Inflammatory macrophage (primary cell): ENCODE measurements at regions not wholly inside any gene's neighbourhood (a gene's known extent, or its start where the extent isn't known, plus 50 kb on each side); places are given as distances from the start of the nearest gene placed in this dataset.

Source experiments
- DNase-seq, 2 donors: peaks; one replicate each; pipeline ENCODE4 v3.0.0-alpha.2; 2020 to 2022

GRCh38 chr1:56390934-56391731, 188.2 kb downstream of the PLPP3 start:
- DNase-seq = no peak

- DNase-seq = no peak
Measured at GRCh38 chr1:56390232-56390867, 189.0 kb downstream of the PLPP3 start.

- no peak for DNase-seq
Measured at GRCh38 chr1:56389813-56390212, 189.6 kb downstream of the PLPP3 start.

- DNase-seq = no peak
Measured at GRCh38 chr1:56387071-56387740, 192.2 kb downstream of the PLPP3 start.

- DNase-seq = peak; percentile 32
Measured at GRCh38 chr1:56385314-56385713, 194.0 kb downstream of the PLPP3 start.

GRCh38 chr1:56382929-56383328, 196.4 kb downstream of the PLPP3 start:
- no peak for DNase-seq

- no peak for DNase-seq
Measured at GRCh38 chr1:56380531-56380930, 198.8 kb downstream of the PLPP3 start.

- no peak for DNase-seq
Measured at GRCh38 chr1:56378341-56379070, 200.9 kb downstream of the PLPP3 start.

GRCh38 chr1:56377431-56377830, 201.9 kb downstream of the PLPP3 start:
- no peak for DNase-seq

- DNase-seq = peak in 1 of 2 donors; percentile 3
Measured at GRCh38 chr1:56376188-56376984, 203.0 kb downstream of the PLPP3 start.

- no peak for DNase-seq
Measured at GRCh38 chr1:56375326-56375804, 204.0 kb downstream of the PLPP3 start.

- no peak for DNase-seq
Measured at GRCh38 chr1:56374026-56374974, 205.1 kb downstream of the PLPP3 start.

- DNase-seq = no peak
Measured at GRCh38 chr1:56370513-56370912, 208.8 kb downstream of the PLPP3 start.

GRCh38 chr1:56363007-56363770, 216.2 kb downstream of the PLPP3 start:
- no peak for DNase-seq

GRCh38 chr1:56360021-56360420, 219.3 kb downstream of the PLPP3 start:
- DNase-seq = no peak

- no peak for DNase-seq
Measured at GRCh38 chr1:56359056-56359455, 220.3 kb downstream of the PLPP3 start.

GRCh38 chr1:56357927-56358690, 221.3 kb downstream of the PLPP3 start:
- no peak for DNase-seq

- DNase-seq = no peak
Measured at GRCh38 chr1:56356376-56356990, 222.9 kb downstream of the PLPP3 start.

- DNase-seq = no peak
Measured at GRCh38 chr1:56355918-56356317, 223.4 kb downstream of the PLPP3 start.
